Neural cell (in vitro differentiated cells): ENCODE measurements at regions not wholly inside any gene's neighbourhood (a gene's known extent, or its start where the extent isn't known, plus 50 kb on each side); places are given as distances from the start of the nearest gene placed in this dataset.

Experiments
- EZH2 ChIP-seq: fragments of 200-600, 300-800 bp; shearing (Covaris generic), sonication (generic); IDR thresholded peaks from 2 replicates; pipeline ENCODE4 v1.6.1; 2014; ENCODE audit warnings: antibody characterized with exemption, low read length, borderline replicate concordance, mild to moderate bottlenecking; ENCODE audit not compliant: insufficient read depth, poor library complexity, severe bottlenecking
- MXI1 ChIP-seq: fragments of 450-650 bp; conservative IDR thresholded peaks from 2 replicates; pipeline ENCODE4 v1.6.1; 2014; ENCODE audit warnings: antibody characterized with exemption, mild to moderate bottlenecking; ENCODE audit not compliant: poor library complexity, severe bottlenecking
- POLR2AphosphoS5 ChIP-seq: IDR thresholded peaks from 2 replicates; pipeline ENCODE4 v1.6.1; 2012
- RAD21 ChIP-seq: fragments of 450-650 bp; conservative IDR thresholded peaks from 2 replicates; pipeline ENCODE4 v1.6.1; 2014; ENCODE audit warnings: antibody characterized with exemption, mild to moderate bottlenecking, moderate library complexity
- SMC3 ChIP-seq: fragments of 450-650 bp; conservative IDR thresholded peaks from 2 replicates; pipeline ENCODE4 v1.6.1; 2014; ENCODE audit warnings: antibody characterized with exemption, mild to moderate bottlenecking, moderate library complexity; ENCODE audit not compliant: poor library complexity
- TAF1 ChIP-seq: IDR thresholded peaks from 2 replicates; pipeline ENCODE4 v1.6.1; 2012; ENCODE audit warnings: low read depth
- TF ChIP-seq, protein P1 (sequence below): fragments of 450-650 bp; IDR thresholded peaks from 2 replicates; pipeline ENCODE4 v1.5.1; 2014; ENCODE audit warnings: antibody characterized with exemption, mild to moderate bottlenecking, moderate library complexity; ENCODE audit not compliant: poor library complexity, severe bottlenecking
- TF ChIP-seq, protein P2 (sequence below): IDR thresholded peaks from 2 replicates; pipeline ENCODE4 v1.6.1; 2012; ENCODE audit warnings: borderline replicate concordance

DNA sequence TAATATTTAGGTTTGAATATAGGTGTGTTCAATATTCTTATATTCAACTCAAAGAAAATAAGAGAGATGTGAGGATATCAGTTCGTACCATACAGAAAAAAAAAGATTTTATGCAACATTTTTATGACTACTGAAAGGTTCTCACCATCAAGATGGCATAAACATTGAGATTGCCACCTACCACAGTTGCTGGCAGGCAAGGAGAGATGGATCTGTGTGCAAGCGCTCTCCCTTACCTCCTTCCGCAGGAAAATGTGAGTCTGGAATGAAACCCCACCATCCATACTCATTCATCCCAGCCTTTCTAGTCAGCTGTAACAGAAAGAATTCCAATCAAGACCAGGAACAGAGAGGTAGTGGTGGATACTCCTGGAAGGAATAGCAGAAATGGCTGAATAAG is 376.9 kb downstream of the PPP3CA start:
- TF ChIP-seq, protein P1, sequence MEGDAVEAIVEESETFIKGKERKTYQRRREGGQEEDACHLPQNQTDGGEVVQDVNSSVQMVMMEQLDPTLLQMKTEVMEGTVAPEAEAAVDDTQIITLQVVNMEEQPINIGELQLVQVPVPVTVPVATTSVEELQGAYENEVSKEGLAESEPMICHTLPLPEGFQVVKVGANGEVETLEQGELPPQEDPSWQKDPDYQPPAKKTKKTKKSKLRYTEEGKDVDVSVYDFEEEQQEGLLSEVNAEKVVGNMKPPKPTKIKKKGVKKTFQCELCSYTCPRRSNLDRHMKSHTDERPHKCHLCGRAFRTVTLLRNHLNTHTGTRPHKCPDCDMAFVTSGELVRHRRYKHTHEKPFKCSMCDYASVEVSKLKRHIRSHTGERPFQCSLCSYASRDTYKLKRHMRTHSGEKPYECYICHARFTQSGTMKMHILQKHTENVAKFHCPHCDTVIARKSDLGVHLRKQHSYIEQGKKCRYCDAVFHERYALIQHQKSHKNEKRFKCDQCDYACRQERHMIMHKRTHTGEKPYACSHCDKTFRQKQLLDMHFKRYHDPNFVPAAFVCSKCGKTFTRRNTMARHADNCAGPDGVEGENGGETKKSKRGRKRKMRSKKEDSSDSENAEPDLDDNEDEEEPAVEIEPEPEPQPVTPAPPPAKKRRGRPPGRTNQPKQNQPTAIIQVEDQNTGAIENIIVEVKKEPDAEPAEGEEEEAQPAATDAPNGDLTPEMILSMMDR = no peak
- TF ChIP-seq EZH2 = no peak
- no peak for TF ChIP-seq TAF1
- TF ChIP-seq, protein P2, sequence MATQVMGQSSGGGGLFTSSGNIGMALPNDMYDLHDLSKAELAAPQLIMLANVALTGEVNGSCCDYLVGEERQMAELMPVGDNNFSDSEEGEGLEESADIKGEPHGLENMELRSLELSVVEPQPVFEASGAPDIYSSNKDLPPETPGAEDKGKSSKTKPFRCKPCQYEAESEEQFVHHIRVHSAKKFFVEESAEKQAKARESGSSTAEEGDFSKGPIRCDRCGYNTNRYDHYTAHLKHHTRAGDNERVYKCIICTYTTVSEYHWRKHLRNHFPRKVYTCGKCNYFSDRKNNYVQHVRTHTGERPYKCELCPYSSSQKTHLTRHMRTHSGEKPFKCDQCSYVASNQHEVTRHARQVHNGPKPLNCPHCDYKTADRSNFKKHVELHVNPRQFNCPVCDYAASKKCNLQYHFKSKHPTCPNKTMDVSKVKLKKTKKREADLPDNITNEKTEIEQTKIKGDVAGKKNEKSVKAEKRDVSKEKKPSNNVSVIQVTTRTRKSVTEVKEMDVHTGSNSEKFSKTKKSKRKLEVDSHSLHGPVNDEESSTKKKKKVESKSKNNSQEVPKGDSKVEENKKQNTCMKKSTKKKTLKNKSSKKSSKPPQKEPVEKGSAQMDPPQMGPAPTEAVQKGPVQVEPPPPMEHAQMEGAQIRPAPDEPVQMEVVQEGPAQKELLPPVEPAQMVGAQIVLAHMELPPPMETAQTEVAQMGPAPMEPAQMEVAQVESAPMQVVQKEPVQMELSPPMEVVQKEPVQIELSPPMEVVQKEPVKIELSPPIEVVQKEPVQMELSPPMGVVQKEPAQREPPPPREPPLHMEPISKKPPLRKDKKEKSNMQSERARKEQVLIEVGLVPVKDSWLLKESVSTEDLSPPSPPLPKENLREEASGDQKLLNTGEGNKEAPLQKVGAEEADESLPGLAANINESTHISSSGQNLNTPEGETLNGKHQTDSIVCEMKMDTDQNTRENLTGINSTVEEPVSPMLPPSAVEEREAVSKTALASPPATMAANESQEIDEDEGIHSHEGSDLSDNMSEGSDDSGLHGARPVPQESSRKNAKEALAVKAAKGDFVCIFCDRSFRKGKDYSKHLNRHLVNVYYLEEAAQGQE = no peak
- TF ChIP-seq MXI1 = no peak
- TF ChIP-seq RAD21 = no peak
- no peak for TF ChIP-seq POLR2AphosphoS5
- TF ChIP-seq SMC3 = no peak
